NCI-H2171 treated with DMSO at 0.1 percent for 48 hours (cell line): ENCODE measurements at regions not wholly inside any gene's neighbourhood (a gene's known extent, or its start where the extent isn't known, plus 50 kb on each side); places are given as distances from the start of the nearest gene placed in this dataset.
"Not testable (repeated sequence)": the region's sequence is repeated elsewhere in the genome, so short reads cannot be mapped to it uniquely, and the experiment has no call there.

ENCODE experiments used
- DNase-seq: peaks from one replicate; lab custom pipeline; 2025; lab: John Stamatoyannopoulos, UW

DNA sequence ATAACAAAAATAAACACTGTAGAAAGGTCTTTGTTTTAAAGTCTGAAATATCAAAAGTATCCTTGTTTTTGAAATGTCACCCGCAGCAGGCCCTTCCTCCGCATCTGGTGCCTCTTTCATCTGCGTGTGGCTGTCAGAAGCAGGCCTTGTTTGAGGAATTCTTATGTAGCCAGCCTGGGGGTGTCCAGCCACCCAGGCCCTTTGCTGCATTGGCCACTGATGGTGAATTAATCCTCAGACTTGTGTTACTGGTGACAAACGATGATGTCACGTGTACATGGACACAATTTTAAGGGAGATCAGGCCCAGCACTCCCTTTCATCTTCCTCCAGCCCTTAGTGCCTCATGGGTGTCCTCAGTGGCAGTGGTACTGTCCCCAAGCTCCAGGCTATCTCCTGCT lies 208.0 kb upstream of the GALNT2 start:
- no peak for DNase-seq

DNA sequence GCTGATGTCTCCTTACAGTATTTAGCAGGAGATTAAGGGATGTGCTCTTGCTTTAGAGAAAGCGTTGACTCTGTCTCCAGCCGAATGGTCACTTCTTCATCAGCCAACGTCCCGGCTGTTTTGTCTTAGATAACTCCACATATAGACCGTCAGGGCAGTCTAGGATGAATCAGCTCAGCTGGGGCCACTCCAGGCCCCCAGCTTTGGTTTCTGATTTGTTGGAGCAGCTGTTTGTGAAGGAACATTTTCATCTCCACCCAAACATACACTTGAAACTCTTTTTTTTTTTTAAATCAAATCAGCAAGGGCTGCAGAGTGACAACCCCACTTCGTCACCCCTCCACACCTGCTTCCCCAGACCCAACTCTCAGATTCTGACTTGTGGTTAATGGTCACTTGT lies 206.1 kb upstream of the GALNT2 start:
- no peak for DNase-seq

DNA sequence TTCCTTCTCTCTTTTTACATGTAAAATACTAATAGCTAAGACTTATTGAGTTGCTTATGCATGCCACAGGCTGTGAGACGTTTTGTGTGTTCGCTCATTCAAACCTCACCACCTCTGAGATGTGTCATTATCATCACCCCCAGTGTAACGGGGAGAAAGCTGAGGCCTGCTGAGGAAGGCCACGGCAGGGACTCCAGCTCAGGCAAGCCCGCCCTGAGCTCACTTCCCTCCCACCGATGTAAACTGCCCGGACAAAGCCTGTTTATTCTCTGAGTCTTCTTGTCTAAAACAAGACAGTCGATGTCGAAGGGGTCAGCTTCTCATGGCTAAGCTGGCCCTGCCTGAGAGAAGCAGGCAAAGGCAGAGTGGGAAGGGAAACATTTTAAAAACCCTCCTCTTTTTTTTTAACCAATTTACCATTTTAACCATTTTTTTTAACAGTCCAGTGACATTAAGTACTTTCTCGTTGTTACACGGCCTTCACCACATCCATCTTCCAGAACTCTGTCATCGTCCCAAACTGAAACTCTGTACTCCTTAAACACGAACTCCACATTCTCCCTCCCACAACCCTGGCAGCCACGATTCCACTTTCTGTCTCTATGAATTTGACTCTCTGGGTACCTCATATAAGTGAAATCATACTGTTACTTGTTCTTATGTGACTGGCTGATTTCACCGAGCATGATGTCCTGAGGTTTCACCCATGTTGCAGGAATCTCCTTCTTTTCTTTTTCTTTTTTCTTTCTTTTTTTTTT lies 204.8 kb upstream of the GALNT2 start:
- no peak for DNase-seq

DNA sequence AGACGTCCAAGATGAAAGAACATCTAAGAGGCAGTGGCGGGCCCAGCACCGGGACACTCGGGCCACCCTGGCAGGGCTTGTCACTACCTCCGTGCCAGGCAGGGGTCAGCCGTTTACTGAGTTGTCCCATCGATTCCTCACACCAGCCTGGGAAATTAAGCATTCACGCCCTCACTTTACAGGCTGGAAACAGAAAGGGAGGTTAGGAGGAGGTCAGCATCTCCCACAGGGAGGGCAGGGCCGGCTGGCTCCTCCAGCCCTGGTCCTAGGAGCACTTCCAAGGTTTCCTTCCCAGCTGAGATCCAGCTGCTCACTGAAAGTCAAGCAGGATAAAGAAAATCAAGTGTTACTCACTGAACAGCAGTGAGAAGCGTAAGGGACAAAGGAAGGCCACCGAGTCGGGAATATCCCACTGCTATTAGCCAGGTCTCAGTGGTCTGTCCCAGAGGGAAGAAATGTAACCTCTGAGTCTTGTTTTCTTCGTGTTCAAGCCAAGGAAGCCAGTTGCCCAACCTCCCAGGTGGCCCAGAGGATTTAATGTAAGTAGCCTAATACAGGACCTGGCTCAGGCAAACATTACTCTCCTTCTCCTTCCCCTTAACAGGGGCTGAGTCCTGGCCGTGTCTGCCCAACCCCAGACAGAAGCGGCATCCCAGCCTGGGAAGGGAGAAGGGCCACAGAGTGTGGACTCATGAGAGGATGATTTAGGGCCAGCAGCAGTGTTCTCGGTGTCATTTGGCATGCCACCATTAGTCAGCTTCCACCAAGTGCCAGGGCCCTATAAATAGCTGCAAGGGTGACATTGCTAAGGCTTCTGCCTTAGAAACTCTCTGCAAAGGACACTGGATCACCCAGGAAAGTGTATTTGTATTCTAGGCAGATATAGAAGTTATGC lies 203.1 kb upstream of the GALNT2 start:
- DNase-seq, result no peak

DNA sequence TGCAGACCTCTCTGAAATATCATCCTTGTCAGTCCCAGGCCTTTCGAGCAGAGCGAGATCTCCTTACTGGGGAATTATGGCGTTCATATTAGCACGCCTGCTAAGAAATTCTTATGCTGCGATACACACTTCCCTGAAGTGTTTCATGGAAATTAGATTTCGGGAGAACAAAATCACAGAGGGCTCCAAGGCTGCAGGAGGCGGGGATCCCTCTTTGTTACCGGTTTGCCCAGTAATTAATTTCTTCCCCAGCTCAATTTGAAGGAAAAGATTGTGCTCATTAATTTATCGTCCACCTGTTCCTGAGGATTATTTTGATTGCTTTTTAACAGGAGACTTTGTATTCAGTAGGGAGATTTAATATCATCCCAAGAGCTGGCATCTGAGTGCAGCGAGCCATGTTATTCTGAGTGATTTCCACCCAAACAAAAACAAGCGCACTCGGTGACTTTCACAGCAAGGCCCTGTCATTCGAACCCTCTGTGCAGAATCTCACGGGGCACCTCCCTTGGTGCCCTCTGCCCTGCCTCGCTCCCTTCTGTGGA lies 202.3 kb upstream of the GALNT2 start:
- no peak for DNase-seq

DNA sequence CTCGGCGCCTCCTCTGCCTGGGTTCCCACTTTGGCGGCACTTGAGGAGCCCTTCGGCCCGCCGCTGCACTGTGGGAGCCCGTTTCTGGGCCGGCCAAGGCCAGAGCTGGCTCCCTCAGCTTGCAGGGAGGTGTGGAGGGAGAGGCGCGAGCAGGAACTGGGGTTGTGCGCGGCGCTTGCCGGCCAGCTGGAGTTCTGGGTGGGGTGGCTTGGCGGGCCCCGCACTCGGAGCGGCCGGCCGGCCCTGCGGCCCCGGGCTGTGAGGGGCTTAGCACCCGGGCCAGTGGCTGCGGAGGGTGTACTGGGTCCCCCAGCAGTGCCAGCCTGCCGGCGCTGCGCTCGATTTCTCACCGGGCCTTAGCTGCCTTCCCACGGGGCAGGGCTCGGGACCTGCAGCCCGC lies 201.7 kb upstream of the GALNT2 start:
- DNase-seq, result not testable (repeated sequence)

DNA sequence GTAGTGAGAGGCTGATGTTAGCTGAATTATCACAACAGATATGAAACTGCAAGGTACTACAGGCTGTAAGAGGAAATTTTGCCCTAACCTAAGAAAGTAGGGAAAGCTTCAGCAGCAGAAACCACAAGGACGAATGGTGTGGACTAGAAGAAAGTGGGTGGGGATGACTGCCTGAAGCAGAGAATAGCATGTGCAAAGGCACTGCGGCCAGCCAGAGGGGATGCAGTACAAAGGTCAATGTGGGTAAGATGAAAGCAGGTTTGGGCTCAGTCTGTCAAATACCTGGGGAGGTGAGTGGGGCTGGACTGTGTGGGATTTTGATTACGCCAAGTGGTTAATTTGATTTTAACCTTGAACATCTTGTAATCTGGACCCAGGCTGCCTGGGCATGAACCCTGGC lies 199.3 kb upstream of the GALNT2 start:
- DNase-seq, result no peak

DNA sequence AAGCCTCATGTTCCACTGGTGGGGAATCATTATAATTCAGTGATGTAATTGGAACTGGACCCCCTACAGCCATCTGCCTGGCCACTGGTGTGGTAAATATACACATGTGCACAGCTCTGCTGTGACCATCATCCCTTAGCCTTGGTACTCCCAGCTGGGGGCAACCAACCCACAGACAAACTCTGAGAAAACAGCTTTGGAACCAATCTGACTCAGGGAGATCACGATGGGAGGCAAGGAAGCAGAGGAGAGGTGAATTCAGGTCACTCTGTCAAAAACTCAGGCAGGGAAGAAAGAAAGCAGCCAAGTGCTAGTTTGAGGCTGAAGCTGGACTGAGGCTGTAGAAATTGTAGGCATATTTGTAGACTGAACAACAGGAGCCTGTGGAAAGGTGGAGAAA lies 197.8 kb upstream of the GALNT2 start:
- no peak for DNase-seq

DNA sequence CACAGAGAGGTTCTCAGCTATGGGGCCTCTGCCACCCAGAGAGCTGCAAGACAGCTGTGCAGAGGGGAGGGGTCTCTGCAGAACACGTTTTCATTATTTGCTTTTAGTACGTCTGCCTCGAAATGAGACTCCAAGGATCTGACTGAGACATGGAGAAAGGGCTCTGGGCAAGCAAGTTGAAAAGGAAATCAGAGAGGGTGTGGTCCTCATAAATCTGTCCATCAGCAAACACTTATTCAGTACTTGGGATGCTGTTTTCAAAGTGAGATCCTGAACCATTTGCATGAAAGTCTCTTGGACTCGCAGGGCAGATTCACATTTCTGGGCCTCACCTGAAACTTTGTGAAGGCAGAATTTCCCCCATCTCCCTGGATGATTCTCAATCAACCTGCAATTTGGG lies 197.4 kb upstream of the GALNT2 start:
- DNase-seq, result no peak

DNA sequence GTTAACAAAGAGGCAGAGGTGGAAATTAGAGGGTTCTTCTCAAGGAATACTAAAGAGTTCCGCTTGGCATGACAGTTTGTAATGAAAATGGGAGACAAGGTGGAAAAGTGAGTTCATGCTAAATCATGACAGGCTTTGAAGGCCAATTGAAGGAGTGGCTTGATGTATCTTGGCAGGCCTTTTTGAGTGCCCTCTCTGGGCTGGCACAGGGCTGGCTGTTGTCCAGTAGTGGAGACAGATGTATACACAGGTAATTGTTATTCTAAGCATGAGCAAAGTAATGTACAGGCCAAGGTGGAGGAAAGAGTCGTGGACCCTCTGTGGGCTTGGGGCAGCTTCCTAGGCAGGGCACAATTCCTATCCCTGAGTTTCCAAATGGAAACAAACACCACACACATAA lies 196.7 kb upstream of the GALNT2 start:
- no peak for DNase-seq

DNA sequence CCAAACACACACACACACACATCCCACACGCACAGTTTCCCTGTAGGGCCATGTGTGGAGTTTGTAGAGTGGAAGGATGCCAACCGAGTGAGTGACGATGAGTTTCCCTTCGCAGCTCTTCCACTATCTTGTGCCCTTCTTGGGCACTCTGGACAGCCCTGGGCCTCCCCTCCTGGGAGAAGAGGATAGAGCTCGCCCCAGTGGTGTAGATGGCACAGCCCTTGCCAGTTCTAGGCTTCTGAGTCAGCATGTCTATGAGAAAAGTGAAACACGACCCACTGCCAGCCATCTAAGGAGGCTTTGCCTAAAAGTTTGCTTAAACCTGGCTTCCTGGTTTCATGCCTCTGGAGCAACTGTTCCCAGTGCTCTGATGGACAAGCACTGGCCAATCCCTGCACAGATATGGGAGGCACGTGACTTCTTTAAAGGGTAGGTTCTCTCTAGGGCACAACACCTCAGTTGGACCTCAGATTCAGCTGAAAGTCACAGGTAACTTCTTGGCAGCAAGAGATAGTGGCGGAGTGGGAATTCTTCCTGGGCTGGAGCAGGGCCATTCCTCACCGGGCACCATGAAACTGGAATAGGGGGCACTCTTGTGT lies 195.9 kb upstream of the GALNT2 start:
- no peak for DNase-seq

DNA sequence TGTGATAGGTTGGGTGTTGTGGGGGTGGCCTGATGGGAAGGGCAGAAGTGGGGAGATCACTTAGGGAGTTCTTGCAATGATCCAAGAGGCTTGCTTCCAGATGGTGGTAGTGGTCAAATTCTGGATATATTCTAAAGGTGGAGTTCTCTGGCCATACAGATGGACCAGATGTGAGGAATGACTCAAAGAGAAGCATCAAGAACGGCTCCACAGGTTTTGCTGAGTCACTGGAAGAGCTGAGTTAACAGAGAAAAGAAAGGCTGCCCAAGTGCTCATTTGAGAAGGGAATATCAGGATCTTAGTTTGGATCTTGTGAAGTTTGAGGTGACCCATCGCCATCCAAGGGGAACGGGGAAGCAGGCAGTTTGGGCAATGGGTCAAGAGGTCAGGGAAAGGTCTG lies 192.9 kb upstream of the GALNT2 start:
- no peak for DNase-seq

DNA sequence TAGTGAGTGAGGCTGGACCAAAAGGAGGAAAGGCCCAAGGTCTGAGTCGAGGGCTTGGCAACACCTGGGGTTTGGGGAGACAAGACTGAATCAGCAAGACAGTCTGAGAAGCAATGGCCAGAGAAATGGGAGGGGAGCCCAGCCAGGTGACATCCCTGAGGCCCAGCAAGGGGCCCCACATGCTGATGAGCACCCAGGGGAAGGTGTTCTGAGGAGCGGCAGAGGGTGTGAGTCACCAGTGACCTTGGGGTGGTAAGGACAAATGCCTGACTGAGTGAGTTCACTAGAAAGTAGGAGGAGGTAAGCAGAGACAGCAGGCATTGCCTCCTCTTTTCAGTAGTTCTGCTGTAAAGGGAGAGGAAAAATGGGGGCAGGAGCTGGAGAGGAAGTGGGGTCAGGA lies 192.4 kb upstream of the GALNT2 start:
- DNase-seq, result no peak

DNA sequence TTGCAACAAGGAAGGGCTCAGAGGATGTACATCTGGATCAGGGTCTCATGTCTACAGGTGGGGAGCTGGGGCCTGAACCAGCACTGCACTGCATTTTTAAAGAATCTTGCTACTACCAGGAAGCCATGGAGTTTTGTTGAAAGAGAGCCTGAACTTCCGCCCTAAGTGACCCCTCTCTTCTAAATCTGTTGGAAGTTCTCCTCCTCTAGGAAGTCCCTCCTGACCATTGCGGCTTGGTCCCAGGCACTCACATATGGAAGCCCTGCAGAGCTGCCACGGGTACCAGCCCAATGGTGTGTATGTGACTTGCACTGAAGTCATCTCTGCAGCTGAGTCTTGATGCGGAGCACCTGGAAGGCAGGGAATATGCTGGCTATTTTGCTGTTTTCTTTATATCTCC lies 192.0 kb upstream of the GALNT2 start:
- no peak for DNase-seq

DNA sequence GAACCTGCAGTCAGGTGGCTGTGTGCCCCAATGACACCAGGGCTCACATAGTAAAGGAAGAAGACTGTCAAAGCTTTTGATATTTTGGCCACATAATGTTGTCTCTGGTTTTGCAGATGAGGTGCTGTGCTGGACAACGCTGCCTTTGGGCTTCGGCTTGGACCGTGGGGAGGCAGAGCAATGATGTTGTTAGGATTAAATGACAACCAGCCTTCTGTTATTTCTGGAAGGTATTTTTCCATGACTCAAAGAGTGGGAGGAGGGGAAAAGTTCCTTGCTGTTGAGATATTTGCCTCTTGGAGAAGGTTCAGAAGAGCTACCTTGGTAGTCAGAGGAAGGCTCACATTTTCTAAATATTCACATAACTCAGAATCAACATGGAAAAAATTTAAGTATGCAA lies 187.3 kb upstream of the GALNT2 start:
- DNase-seq, result no peak

DNA sequence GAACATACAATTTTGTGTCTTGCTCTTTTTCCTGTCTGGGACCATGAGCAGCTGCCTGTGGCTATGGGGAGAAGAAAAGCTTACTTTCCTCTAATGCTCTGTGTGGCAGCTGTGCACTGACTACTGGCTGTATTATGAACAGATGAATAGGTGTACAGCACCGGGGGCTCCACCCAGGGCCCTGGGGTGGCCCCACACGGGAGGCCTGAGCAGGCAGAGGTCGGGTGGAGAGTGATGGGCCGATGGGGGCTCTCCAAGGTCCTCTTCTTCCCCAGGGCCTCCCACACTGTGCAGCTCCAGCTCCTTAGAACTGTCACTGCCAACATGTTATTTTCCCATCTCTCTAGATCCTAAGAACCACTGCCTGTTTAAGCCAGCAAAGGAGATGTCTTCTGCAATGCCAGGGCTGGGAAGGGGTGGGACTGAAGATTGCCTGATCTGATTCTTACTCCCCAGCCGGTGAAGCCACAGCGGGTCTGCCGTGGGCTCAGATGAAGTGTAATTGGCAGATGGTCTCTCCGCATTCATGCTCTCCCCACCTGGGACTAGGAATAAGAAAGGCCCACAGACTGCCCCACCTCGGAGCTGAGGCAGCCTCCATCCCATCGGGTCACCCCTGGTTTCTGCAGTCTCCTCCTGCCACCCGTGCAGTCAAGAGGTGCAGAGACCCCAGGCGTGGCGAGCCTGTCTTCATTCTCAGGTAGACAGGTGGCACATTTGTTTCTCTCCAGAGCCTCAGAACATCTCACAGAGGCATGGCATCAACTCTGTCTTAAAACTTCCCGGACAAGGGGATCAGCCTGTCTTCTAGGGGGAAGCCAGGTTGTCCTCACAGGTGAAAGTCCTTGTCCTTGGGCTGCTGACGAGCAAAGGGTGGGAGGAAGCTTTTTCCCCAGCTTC lies 186.5 kb upstream of the GALNT2 start:
- DNase-seq, result no peak

DNA sequence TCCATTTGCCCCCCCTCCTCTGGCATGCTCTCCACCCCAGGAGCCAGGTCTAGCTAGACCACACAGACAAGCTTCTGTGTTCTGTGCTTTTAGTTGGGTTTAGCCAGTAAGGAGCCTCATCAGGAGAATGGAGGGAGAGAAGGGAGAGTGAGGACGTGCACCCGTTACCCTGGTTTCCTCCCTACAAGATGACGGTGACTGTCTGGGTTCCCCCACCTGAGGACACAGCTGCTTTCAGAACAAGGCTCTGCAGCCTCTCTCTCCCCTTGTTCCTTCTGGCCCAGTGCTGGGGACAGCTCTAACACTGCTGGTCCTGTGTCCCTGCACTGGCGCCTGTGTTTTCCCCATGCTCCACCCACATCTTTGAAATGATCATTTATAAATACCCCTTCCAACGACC lies 184.4 kb upstream of the GALNT2 start:
- no peak for DNase-seq

DNA sequence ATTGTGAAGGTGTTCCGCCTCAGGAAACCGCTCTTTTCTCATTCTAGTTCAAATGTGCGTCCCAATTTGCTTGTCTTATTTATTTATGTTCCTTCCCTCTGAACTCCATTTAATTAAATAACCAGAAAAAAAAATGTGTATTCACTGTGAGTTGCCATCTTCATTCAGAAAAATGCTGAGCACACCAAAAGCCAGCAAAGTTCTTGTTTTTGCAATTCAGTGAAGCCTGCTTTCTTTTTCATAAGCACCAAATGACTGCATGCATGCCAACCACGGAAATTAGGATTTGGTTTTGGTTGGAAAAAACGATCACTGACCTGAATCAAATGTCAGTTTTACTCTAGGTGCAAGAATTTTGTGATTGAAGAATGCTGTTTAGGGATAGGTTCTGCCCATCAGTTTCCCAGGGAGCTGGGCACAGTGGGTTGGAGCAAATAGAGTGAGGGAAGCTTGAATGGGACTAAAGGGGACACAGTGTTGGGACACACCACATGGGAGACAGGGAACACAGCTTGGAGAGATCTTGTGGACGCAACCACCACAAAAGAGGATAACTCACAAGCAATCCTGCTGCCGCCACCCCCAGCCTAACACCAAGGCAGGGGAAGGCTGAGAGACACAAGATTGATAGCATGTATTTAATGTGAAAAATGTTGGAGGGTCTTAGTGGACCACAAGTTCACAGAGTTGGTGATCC lies 183.4 kb upstream of the GALNT2 start:
- no peak for DNase-seq

DNA sequence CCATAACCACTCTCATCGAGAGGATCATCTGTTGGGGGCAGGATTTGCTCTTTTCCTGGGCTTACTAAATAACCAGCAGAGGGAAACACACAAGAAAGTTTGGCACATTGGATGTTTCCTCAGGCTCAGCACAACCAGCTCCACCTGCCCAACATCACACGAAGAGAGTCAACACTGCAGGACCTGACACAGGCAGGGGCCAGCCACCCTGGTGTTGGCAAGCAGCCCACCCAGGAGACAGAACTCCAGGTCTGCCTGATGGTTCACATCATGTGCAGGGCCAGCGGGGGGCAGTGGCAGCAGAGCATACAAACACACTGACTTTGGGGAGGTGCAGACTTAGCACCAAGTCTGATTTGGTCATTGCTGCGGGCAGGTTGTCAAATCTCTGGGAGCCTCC lies 182.3 kb upstream of the GALNT2 start:
- DNase-seq, result no peak

DNA sequence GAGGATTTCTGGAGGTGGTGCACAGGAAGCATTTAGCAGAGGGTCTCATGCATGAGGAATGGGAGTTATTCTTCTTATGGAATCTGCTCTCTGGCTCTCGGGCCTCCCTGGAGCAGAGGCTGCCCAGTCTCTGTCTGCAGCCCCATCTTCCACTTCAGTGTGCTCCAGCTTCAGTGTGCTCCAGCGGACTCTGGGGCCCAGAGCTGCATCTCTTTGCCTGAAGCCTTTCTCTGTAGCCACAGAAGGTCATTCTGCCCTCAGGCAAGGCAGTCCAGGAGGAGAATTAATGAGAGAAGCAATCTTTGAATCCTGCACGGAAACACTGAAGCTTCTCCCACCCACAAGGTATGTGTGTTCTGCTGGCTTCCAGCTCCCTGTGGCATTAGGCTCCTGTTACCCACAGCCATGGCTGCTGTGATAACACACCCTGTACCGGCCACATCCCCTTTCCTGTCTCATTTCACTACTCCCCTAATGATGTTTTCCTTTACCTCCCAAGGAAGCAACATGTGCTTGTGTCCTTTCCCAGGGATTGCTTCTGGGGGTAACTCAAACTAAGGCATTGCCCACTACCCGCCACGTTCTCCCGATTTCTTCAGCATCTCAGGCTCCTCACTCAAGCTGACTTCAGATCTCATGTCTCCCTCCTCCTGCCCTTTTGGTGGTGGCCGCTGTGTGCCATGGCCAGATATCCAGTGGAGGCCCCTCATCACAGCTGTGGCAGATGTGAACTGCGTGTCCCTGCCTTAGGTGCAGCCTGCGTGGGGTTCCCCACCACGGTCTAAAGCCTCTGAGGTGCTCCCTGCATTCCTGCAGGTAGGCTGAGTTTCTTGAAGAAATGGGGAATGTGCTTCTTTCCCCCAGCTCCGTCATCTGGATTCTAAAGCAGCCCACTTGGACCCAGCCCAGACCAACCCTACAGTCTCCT lies 181.2 kb upstream of the GALNT2 start:
- no peak for DNase-seq
